Activated T-cell treated with anti-CD3 and anti-CD28 coated beads, Interleukin-2, amount 50 U/mL, for 24 hours (primary cell): ENCODE measurements at regions not wholly inside any gene's neighbourhood (a gene's known extent, or its start where the extent isn't known, plus 50 kb on each side); places are given as distances from the start of the nearest gene placed in this dataset.
A peak's percentile ranks its signal among the peaks of the same experiment; 100 is the strongest.

ENCODE experiments used
- DNase-seq: peaks from one replicate; pipeline ENCODE4 v3.0.0-alpha.2; 2020
- H3K27ac Mint-ChIP-seq: 2 replicates; pipeline ENCODE4 v1.8.0; 2020; ENCODE audit warnings: mild to moderate bottlenecking, mixed read lengths
- H3K27me3 Mint-ChIP-seq: 2 replicates; pipeline ENCODE4 v1.8.0; 2020; ENCODE audit warnings: mixed read lengths
- H3K36me3 Mint-ChIP-seq: 2 replicates; pipeline ENCODE4 v1.8.0; 2020; ENCODE audit warnings: low read depth, mixed read lengths
- H3K4me1 Mint-ChIP-seq: 2 replicates; pipeline ENCODE4 v1.8.0; 2020; ENCODE audit warnings: low read depth, mixed read lengths
- H3K4me3 Mint-ChIP-seq: 2 replicates; pipeline ENCODE4 v1.8.0; 2020; ENCODE audit warnings: mild to moderate bottlenecking, moderate library complexity, mixed read lengths
- H3K9me3 Mint-ChIP-seq: 2 replicates; pipeline ENCODE4 v1.8.0; 2020; ENCODE audit warnings: mixed read lengths

GRCh38 chr12:111310076-111310870 is 58.6 kb downstream of the PHETA1 start:
- no peak for DNase-seq
- Mint-ChIP-seq H3K9me3 (peaks cover 5% of the 10 kb centered on the region), H3K4me1 (peaks cover 11% of the 10 kb centered on the region), H3K27me3 (peaks cover 8% of the 10 kb centered on the region), H3K36me3 (no peaks in the 10 kb centered on the region), H3K27ac (no peak overlapping the region), H3K4me3 (no peak overlapping the region)

DNA sequence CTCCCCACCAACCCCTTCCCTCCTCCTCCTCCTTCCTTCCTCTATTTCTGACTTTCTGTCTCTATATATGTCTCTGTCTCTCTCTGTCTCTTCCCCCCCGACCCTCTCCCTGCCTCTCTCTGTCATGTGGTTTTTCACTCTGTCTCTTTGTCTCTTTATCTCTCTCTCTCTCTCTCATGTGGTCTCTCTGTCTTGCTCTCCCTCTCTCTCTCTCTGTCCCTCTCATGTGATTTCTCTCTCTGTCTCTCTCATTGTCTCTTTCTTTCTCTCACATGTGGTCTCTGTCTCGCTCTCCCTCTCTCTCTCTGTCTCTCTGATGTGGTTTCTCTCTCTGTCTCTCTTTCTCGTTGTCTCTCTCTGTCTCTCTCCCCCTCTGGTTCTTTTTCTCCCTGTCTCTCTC is 59.3 kb downstream of the PHETA1 start:
- Mint-ChIP-seq H3K4me3 (no peak overlapping the region), H3K9me3 (peaks cover 12% of the 10 kb centered on the region), H3K36me3 (peaks cover 4% of the 10 kb centered on the region), H3K27ac (no peak overlapping the region), H3K27me3 (peaks cover 5% of the 10 kb centered on the region), H3K4me1 (peaks cover 11% of the 10 kb centered on the region)
- DNase-seq = no peak

DNA sequence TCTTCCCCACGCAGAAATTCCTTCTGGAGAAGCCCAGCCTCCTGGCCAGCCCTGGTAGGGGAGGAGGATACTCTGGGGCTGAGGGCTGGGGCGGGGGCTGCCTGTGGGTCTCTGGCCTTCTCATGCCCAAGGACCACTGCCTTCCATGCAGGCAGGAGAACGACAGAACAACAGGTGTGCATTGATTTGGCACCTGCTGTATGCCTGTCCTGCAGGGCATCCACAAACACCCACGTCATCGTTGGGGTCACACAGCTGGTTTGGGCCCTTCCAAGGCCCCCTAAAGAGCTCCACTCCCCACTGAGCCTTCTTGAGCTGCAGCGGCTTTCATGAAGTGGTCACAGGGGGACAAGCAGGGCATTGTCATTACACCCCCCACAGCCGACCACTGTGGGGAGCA is 60.4 kb downstream of the PHETA1 start:
- Mint-ChIP-seq H3K27me3 (no peaks in the 10 kb centered on the region), H3K36me3 (peaks cover 7% of the 10 kb centered on the region), H3K4me1 (peaks cover 6% of the 10 kb centered on the region), H3K27ac (no peak overlapping the region), H3K9me3 (peaks cover 18% of the 10 kb centered on the region), H3K4me3 (no peak overlapping the region)
- DNase-seq = no peak

DNA sequence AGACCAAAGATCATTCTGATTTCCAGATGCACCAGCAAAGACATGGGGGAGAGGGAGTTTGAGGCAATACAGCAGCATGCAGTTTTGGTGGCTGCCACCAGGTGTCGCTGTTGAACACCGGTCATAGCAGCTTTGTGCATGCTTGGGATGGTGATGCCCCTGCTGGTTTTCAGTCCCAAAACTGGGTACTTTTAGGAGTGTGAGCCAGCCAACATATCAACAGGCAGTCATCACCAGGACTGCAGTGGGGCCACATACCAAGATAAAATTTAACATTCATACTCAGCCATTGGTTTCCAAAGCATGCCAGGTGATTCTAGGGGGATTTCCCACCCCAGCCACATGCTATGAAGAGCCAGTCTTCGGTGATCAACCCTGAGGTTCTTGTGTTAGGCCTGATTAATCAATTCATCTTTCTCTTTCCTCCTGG is 64.2 kb downstream of the PHETA1 start:
- H3K27ac Mint-ChIP-seq = no peak overlapping the region
- peaks cover 7% of the 10 kb centered on the region for H3K36me3 Mint-ChIP-seq
- H3K27me3 Mint-ChIP-seq = peaks cover 3% of the 10 kb centered on the region
- H3K4me1 Mint-ChIP-seq = peaks cover 4% of the 10 kb centered on the region
- H3K9me3 Mint-ChIP-seq = peaks cover 20% of the 10 kb centered on the region
- H3K4me3 Mint-ChIP-seq = no peak overlapping the region
- peak; percentile 66 for DNase-seq

DNA sequence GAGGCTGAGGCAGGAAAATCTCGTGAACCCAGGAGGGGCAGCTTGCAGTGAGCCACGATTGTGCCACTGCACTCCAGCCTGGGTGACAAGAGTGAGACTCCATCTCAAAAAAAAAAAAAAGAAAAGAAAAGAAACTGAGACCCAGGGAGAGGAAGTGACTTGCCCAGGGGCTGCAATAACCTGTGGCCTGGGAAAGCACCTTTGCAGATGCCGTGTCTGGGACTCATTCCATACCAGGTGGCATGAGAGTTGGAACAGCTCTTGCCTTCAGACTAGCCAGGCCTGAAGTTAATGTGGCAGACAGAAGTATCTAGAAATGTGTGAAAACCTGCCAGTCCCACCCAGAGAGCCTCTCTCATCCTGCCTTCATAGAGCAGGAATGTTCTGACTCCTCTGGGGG is 65.4 kb downstream of the PHETA1 start:
- Mint-ChIP-seq H3K4me1 (no peaks in the 10 kb centered on the region), H3K4me3 (no peak overlapping the region), H3K9me3 (peaks cover 20% of the 10 kb centered on the region), H3K27ac (no peak overlapping the region), H3K36me3 (peaks cover 7% of the 10 kb centered on the region), H3K27me3 (peaks cover 6% of the 10 kb centered on the region)
- no peak for DNase-seq

DNA sequence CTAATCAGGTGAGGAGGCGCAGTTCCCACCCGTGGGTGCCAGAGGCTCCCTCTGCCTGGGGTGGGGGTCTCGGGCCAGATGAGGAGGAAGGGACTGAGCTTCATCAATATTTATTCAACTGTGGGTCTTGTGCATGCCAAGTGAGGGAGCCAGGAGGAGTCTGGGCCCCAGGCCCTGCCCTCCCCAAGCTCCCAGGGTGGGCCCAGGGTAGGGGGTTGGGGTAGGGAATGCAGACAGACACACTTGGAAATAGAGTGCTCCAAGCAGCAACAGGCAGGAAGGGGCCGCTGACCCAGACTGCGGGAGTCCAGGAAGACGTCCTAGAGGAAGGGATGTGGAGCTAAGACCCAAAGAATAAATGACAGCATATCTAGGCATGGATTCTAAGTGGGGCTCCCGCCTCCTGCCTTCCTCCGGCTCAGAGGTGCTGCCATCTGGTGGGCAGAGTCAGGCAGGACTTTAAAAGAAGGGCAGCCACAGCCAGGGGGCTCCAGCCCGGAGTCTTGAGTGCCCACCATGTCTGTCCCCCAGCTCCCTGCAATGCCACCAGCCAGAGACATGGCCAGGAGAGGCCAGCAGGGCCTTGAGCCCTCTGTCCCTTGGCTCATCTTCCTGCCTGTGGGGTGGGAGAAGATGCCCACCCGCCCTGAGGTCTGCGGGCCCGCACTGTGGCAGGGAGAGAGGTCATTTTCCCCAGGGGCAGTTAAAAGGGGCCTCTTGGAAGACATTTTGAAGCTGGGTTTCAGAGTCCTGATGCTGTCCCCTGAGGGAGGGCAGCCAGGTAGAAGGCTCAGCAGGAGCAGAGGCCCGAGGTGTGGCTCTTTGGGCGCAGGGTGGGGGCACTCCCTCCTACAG is 70.1 kb downstream of the PHETA1 start:
- Mint-ChIP-seq H3K9me3 (peaks cover 2% of the 10 kb centered on the region), H3K4me1 (no peaks in the 10 kb centered on the region), H3K27me3 (peaks cover 7% of the 10 kb centered on the region), H3K27ac (no peak overlapping the region), H3K36me3 (no peaks in the 10 kb centered on the region), H3K4me3 (no peak overlapping the region)
- peak; percentile 70 for DNase-seq

GRCh38 chr12:111297703-111298426 is 71.0 kb downstream of the PHETA1 start:
- no peaks in the 10 kb centered on the region for H3K36me3 Mint-ChIP-seq
- H3K4me1 Mint-ChIP-seq = no peaks in the 10 kb centered on the region
- DNase-seq = no peak
- H3K9me3 Mint-ChIP-seq = peaks cover 2% of the 10 kb centered on the region
- H3K4me3 Mint-ChIP-seq = no peak overlapping the region
- no peak overlapping the region for H3K27ac Mint-ChIP-seq
- peaks cover 7% of the 10 kb centered on the region for H3K27me3 Mint-ChIP-seq

DNA sequence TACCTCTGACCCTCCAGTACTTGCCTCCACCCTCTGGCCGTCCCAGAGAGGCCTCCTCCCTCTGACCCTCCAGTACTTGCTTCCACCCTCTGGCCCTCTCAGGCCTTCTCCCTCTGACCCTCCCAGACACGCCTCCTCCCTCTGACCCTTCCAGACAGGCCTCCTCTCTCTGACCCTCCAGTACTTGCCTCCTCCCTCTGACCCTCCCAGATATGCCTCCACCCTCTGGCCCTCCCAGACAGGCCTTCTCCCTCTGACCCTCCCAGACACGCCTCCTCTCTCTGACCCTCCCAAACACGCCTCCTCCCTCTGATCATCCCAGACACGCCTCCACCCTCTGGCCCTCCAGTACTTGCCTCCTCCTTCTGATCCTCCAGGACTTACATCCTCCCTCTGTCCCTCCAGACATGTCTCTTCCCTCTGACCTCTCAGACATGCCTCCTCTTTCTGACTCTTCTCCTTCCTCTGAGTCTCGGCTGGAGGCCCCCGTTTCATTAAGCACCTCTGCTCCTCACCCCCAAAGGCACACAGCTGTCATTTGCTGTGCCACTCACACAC is 71.9 kb downstream of the PHETA1 start:
- Mint-ChIP-seq H3K4me3 (no peak overlapping the region), H3K27ac (no peak overlapping the region), H3K27me3 (peaks cover 7% of the 10 kb centered on the region), H3K36me3 (no peaks in the 10 kb centered on the region), H3K9me3 (no peaks in the 10 kb centered on the region), H3K4me1 (no peaks in the 10 kb centered on the region)
- no peak for DNase-seq

- Mint-ChIP-seq H3K36me3 (no peaks in the 10 kb centered on the region), H3K27ac (no peak overlapping the region), H3K4me3 (no peak overlapping the region), H3K4me1 (no peaks in the 10 kb centered on the region), H3K9me3 (no peaks in the 10 kb centered on the region), H3K27me3 (peaks cover 5% of the 10 kb centered on the region)
- DNase-seq = no peak
Measured at GRCh38 chr12:111295176-111295575, 73.7 kb downstream of the PHETA1 start.

- Mint-ChIP-seq H3K9me3 (no peaks in the 10 kb centered on the region), H3K36me3 (no peaks in the 10 kb centered on the region), H3K27me3 (peaks cover 1% of the 10 kb centered on the region), H3K4me1 (no peaks in the 10 kb centered on the region), H3K27ac (no peak overlapping the region), H3K4me3 (no peak overlapping the region)
- no peak for DNase-seq
Measured at GRCh38 chr12:111293266-111294009, 75.5 kb downstream of the PHETA1 start.

- H3K4me1 Mint-ChIP-seq = no peaks in the 10 kb centered on the region
- H3K9me3 Mint-ChIP-seq = no peaks in the 10 kb centered on the region
- H3K4me3 Mint-ChIP-seq = no peak overlapping the region
- no peaks in the 10 kb centered on the region for H3K36me3 Mint-ChIP-seq
- no peak for DNase-seq
- no peaks in the 10 kb centered on the region for H3K27me3 Mint-ChIP-seq
- H3K27ac Mint-ChIP-seq = no peak overlapping the region
Measured at GRCh38 chr12:111291357-111291756, 77.5 kb downstream of the PHETA1 start.

GRCh38 chr12:111288771-111289170 is 80.1 kb downstream of the PHETA1 start:
- no peaks in the 10 kb centered on the region for H3K27me3 Mint-ChIP-seq
- no peaks in the 10 kb centered on the region for H3K36me3 Mint-ChIP-seq
- no peaks in the 10 kb centered on the region for H3K4me1 Mint-ChIP-seq
- H3K27ac Mint-ChIP-seq = no peak overlapping the region
- H3K9me3 Mint-ChIP-seq = no peaks in the 10 kb centered on the region
- H3K4me3 Mint-ChIP-seq = no peak overlapping the region
- no peak for DNase-seq

DNA sequence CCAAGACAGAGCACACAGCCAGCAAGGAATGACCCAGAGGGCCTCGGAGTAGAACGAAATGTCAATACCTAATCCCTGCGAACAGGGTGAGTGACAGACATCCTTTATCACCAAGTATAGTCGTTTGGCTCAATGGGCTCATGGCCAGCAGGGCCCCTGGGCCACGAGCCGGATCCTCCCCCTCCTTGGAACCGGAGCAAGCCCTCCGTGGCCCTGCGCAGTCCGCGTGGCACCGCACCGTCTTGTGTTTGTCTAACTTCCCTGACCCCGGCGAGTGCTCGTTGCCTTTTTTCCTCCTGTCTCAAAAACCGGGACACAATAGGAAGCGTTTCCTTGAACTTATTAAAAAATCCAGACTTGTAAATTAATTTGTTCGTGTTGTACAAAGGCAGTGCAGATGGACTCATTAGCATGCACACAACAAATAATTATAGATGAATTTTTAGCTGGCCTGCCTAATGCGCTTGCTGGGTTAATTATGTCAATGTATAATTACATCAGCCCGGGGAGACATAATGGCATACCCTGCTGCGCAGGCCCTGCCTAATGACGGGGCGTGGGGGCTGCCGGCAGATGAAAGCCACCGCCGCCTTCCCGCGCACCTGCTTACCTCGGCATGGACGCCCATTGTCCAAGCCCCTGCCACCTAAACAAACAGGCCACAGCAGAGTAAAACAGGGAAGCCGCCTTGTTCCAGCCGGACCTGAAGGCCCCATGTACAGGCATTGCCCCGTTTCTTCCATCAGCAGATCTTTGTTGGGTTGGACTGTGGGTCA is 81.6 kb downstream of the PHETA1 start:
- H3K27me3 Mint-ChIP-seq = no peaks in the 10 kb centered on the region
- H3K27ac Mint-ChIP-seq = no peak overlapping the region
- no peaks in the 10 kb centered on the region for H3K4me1 Mint-ChIP-seq
- no peaks in the 10 kb centered on the region for H3K9me3 Mint-ChIP-seq
- H3K4me3 Mint-ChIP-seq = no peak overlapping the region
- no peak for DNase-seq
- no peaks in the 10 kb centered on the region for H3K36me3 Mint-ChIP-seq
